Body of pancreas (tissue), 4 donors: ENCODE measurements at regions not wholly inside any gene's neighbourhood (a gene's known extent, or its start where the extent isn't known, plus 50 kb on each side); places are given as distances from the start of the nearest gene placed in this dataset.

Experiments used
- POLR2A ChIP-seq, 3 donors: fragments of 450-650 bp; IDR thresholded peaks; one replicate each; pipeline ENCODE4 v1.6.1; 2016; ENCODE audit warnings: antibody characterized with exemption in 3 of 3, mild to moderate bottlenecking in 2 of 3
- TF ChIP-seq, protein P1 (sequence below), 7 experiments: fragments of 450-650 bp in 4 of 7; fragments of 200-600 bp in 3 of 7; sonication (generic) in 3 of 7; IDR thresholded peaks; one replicate each; pipeline ENCODE4 v1.5.1; 2016 to 2019; ENCODE audit warnings: antibody characterized with exemption in 7 of 7

GRCh38 chr11:97454988-97455387 is 1065.2 kb downstream of the JRKL start:
- TF ChIP-seq, protein P1, sequence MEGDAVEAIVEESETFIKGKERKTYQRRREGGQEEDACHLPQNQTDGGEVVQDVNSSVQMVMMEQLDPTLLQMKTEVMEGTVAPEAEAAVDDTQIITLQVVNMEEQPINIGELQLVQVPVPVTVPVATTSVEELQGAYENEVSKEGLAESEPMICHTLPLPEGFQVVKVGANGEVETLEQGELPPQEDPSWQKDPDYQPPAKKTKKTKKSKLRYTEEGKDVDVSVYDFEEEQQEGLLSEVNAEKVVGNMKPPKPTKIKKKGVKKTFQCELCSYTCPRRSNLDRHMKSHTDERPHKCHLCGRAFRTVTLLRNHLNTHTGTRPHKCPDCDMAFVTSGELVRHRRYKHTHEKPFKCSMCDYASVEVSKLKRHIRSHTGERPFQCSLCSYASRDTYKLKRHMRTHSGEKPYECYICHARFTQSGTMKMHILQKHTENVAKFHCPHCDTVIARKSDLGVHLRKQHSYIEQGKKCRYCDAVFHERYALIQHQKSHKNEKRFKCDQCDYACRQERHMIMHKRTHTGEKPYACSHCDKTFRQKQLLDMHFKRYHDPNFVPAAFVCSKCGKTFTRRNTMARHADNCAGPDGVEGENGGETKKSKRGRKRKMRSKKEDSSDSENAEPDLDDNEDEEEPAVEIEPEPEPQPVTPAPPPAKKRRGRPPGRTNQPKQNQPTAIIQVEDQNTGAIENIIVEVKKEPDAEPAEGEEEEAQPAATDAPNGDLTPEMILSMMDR (IDR thresholded peaks at IDR 0.05), result no peak
- no peak for TF ChIP-seq POLR2A (IDR thresholded peaks at IDR 0.05)
